Calu3 (cell line): ENCODE measurements at regions not wholly inside any gene's neighbourhood (a gene's known extent, or its start where the extent isn't known, plus 50 kb on each side); places are given as distances from the start of the nearest gene placed in this dataset.

Experiments used
- BruUV-seq: library from RNA; stranded (reverse); fragments of 400-500 nt; replicated peaks from 2 replicates; lab custom pipeline; 2021; lab: Mats Ljungman, UMichigan
- CTCF ChIA-PET: fragments of 300-600 bp; sonication (Branson Sonifier 250); formaldehyde crosslinking; loops from one replicate; lab custom pipeline; 2022; ENCODE audit warnings: antibody characterized with exemption; lab: Charles Lee
- DNase-seq: peaks from one replicate; pipeline ENCODE4 v3.0.0; 2022
- H3K27ac Mint-ChIP-seq: one replicate; pipeline ENCODE4 v1.8.0; 2022; ENCODE audit warnings: mixed read lengths; ENCODE audit not compliant: unreplicated experiment
- H3K27me3 Mint-ChIP-seq: one replicate; pipeline ENCODE4 v1.8.0; 2022; ENCODE audit warnings: mixed read lengths; ENCODE audit not compliant: unreplicated experiment
- H3K36me3 Mint-ChIP-seq: one replicate; pipeline ENCODE4 v1.8.0; 2022; ENCODE audit warnings: mild to moderate bottlenecking, moderate library complexity, mixed read lengths; ENCODE audit not compliant: insufficient read depth, unreplicated experiment
- H3K4me1 Mint-ChIP-seq: one replicate; pipeline ENCODE4 v1.8.0; 2022; ENCODE audit warnings: mild to moderate bottlenecking, low read depth, mixed read lengths; ENCODE audit not compliant: unreplicated experiment
- H3K4me3 Mint-ChIP-seq: one replicate; pipeline ENCODE4 v1.8.0; 2022; ENCODE audit warnings: mild to moderate bottlenecking, low read depth, moderate library complexity, mixed read lengths; ENCODE audit not compliant: unreplicated experiment
- H3K9me3 Mint-ChIP-seq: one replicate; pipeline ENCODE4 v1.8.0; 2022; ENCODE audit warnings: low read depth, mixed read lengths; ENCODE audit not compliant: unreplicated experiment
- intact Hi-C: fragments of 100-400 bp; cut with micrococcal nuclease; formaldehyde crosslinking; loops from one replicate; pipeline ENCODE4 v1.10.0; 2022; ENCODE audit not compliant: unreplicated experiment
- TF ChIP-seq, protein P1 (sequence below): fragments of 200-600 bp; IDR thresholded peaks from one replicate; pipeline ENCODE4 v1.8.0; 2022; ENCODE audit warnings: antibody characterized with exemption; ENCODE audit not compliant: unreplicated experiment

DNA sequence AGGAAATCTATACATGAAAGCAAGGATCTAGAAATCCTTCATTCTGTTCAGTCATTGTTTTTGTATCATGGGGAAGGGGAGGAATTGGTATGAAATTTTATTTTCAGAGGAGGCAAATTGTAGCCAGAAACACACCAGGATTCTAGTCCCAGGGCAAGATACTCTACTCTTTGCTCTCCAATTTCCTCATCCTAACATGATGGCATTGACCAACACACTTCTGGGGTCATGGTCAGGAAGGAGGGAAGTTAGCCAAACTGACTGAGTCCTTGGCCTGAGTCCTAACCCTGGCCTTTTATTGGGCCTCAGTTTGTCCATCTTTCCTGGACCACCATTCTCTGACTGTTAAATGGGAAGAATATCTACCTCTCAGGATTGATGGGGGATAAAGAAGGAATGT, 65.5 kb downstream of the BBS10 start:
- Mint-ChIP-seq H3K4me3 (no peak overlapping the region), H3K27ac (no peak overlapping the region)
- BruUV-seq, result no TSS peak

GRCh38 chr12:76277480-76277879, 70.7 kb downstream of the BBS10 start:
- H3K4me1 Mint-ChIP-seq, result no peaks in the 10 kb centered on the region
- no peaks in the 10 kb centered on the region for H3K9me3 Mint-ChIP-seq
- BruUV-seq, result no TSS peak
- H3K27ac Mint-ChIP-seq, result no peak overlapping the region
- no peaks in the 10 kb centered on the region for H3K36me3 Mint-ChIP-seq
- H3K27me3 Mint-ChIP-seq, result no peaks in the 10 kb centered on the region
- CTCF ChIA-PET, result no interaction called here
- no peak for DNase-seq
- H3K4me3 Mint-ChIP-seq, result no peak overlapping the region
- intact Hi-C loops, result no loop called here
- TF ChIP-seq, protein P1, sequence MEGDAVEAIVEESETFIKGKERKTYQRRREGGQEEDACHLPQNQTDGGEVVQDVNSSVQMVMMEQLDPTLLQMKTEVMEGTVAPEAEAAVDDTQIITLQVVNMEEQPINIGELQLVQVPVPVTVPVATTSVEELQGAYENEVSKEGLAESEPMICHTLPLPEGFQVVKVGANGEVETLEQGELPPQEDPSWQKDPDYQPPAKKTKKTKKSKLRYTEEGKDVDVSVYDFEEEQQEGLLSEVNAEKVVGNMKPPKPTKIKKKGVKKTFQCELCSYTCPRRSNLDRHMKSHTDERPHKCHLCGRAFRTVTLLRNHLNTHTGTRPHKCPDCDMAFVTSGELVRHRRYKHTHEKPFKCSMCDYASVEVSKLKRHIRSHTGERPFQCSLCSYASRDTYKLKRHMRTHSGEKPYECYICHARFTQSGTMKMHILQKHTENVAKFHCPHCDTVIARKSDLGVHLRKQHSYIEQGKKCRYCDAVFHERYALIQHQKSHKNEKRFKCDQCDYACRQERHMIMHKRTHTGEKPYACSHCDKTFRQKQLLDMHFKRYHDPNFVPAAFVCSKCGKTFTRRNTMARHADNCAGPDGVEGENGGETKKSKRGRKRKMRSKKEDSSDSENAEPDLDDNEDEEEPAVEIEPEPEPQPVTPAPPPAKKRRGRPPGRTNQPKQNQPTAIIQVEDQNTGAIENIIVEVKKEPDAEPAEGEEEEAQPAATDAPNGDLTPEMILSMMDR, result no peak

More for the DNA sequence above, 65.5 kb downstream of the BBS10 start:
- no peaks in the 10 kb centered on the region for H3K9me3 Mint-ChIP-seq
- no peaks in the 10 kb centered on the region for H3K27me3 Mint-ChIP-seq
- H3K36me3 Mint-ChIP-seq, result no peaks in the 10 kb centered on the region
- CTCF ChIA-PET, result no interaction called here
- intact Hi-C loops, result no loop called here
- DNase-seq, result no peak
- H3K4me1 Mint-ChIP-seq, result peaks cover 23% of the 10 kb centered on the region
- TF ChIP-seq, protein P1, result no peak

GRCh38 chr12:76276499-76277151, 71.6 kb downstream of the BBS10 start:
- Mint-ChIP-seq H3K27me3 (no peaks in the 10 kb centered on the region), H3K9me3 (no peaks in the 10 kb centered on the region), H3K36me3 (no peaks in the 10 kb centered on the region), H3K4me1 (no peaks in the 10 kb centered on the region), H3K4me3 (no peak overlapping the region), H3K27ac (no peak overlapping the region)
- no peak for DNase-seq
- TF ChIP-seq, protein P1, result no peak
- intact Hi-C loops, result no loop called here
- CTCF ChIA-PET, result no interaction called here
- no TSS peak for BruUV-seq

- CTCF ChIA-PET, result no interaction called here
- Mint-ChIP-seq H3K9me3 (no peaks in the 10 kb centered on the region), H3K27me3 (no peaks in the 10 kb centered on the region), H3K36me3 (no peaks in the 10 kb centered on the region), H3K4me1 (no peaks in the 10 kb centered on the region), H3K27ac (no peak overlapping the region), H3K4me3 (no peak overlapping the region)
- DNase-seq, result no peak
- intact Hi-C loops, result no loop called here
- BruUV-seq, result no TSS peak
- TF ChIP-seq, protein P1, result no peak
Observed at GRCh38 chr12:76275511-76276093, 72.6 kb downstream of the BBS10 start.
